CD4-positive, alpha-beta T cell (primary cell): ENCODE measurements at regions not wholly inside any gene's neighbourhood (a gene's known extent, or its start where the extent isn't known, plus 50 kb on each side); places are given as distances from the start of the nearest gene placed in this dataset.

Experiments
- ATAC-seq: fragments of 200-7000 bp; cut with Tn5 transposase; one replicate; pipeline ENCODE4 v1.10.0; 2022; ENCODE audit warnings: mild to moderate bottlenecking; ENCODE audit not compliant: poor library complexity
- CTCF ChIA-PET: fragments of 350-600 bp; sonication (Branson Sonifier 250); formaldehyde crosslinking; loops from one replicate; lab custom pipeline; 2021; ENCODE audit warnings: antibody characterized with exemption, inconsistent platforms; lab: Charles Lee
- POLR2A ChIA-PET: fragments of 350-600 bp; sonication (Branson Sonifier 250); formaldehyde crosslinking; loops from one replicate; lab custom pipeline; 2021; ENCODE audit warnings: antibody characterized with exemption, inconsistent platforms; lab: Charles Lee
- DNase-seq, 14 experiments: peaks; one replicate each; pipeline ENCODE4 v3.0.0-alpha.2; 2013 to 2020; ENCODE audit warnings: mixed read lengths in 2 of 14
- H3K27ac ChIP-seq, 2 donors: one replicate each; pipeline versions ENCODE4 v1.5.1 to v1.7.0; 2013; ENCODE audit warnings: low read length in 2 of 2, low read depth in 1 of 2, mild to moderate bottlenecking in 1 of 2
- H3K27me3 ChIP-seq, 2 experiments: 1 replicate in 1 of 2; 2 replicates in 1 of 2; pipeline versions ENCODE4 v1.6.1 to v1.7.0; 2013; ENCODE audit warnings: low read length in 2 of 2, control low read depth in 1 of 2, mild to moderate bottlenecking in 1 of 2, moderate library complexity in 1 of 2; ENCODE audit not compliant: insufficient read depth in 2 of 2, control insufficient read depth in 1 of 2
- H3K36me3 ChIP-seq: one replicate; pipeline ENCODE4 v1.6.1; 2013; ENCODE audit warnings: low read length, control low read depth; ENCODE audit not compliant: insufficient read depth
- H3K4me1 ChIP-seq: one replicate; pipeline ENCODE4 v1.6.1; 2013; ENCODE audit warnings: low read length, control low read depth; ENCODE audit not compliant: insufficient read depth
- H3K4me3 ChIP-seq: one replicate; pipeline ENCODE4 v1.5.1; 2013; ENCODE audit warnings: mild to moderate bottlenecking, low read length, moderate library complexity
- H3K9me3 ChIP-seq, 2 experiments: 1 replicate in 1 of 2; 2 replicates in 1 of 2; pipeline versions ENCODE4 v1.6.1 to v1.7.0; 2013; ENCODE audit warnings: low read length in 2 of 2, mild to moderate bottlenecking in 2 of 2, control low read depth in 1 of 2, moderate library complexity in 1 of 2; ENCODE audit not compliant: control insufficient read depth in 1 of 2, insufficient read depth in 1 of 2
- H3K27ac Mint-ChIP-seq: one replicate; pipeline ENCODE4 v1.8.0; 2020; ENCODE audit warnings: mixed read lengths
- H3K27me3 Mint-ChIP-seq: one replicate; pipeline ENCODE4 v1.8.0; 2021; ENCODE audit warnings: mixed read lengths
- H3K36me3 Mint-ChIP-seq: one replicate; pipeline ENCODE4 v1.8.0; 2021; ENCODE audit warnings: low read depth, mixed read lengths
- H3K4me1 Mint-ChIP-seq: one replicate; pipeline ENCODE4 v1.8.0; 2021; ENCODE audit warnings: low read depth, mixed read lengths
- H3K4me3 Mint-ChIP-seq: one replicate; pipeline ENCODE4 v1.8.0; 2020; ENCODE audit warnings: mild to moderate bottlenecking, mixed read lengths
- H3K9me3 Mint-ChIP-seq: one replicate; pipeline ENCODE4 v1.8.0; 2020; ENCODE audit warnings: mixed read lengths
- CTCF ChIP-seq: fragments of 200-600 bp; IDR thresholded peaks from one replicate; pipeline ENCODE4 v1.8.0; 2022; ENCODE audit warnings: antibody characterized with exemption, mild to moderate bottlenecking
- intact Hi-C, 2 experiments: fragments of 100-400 bp; cut with DNase I in 1 of 2; cut with micrococcal nuclease in 1 of 2; formaldehyde crosslinking; loops; one replicate each; pipeline versions ENCODE4 v1.15.1 to v1.9.0; 2023 to 2025; cut with DNase I, micrococcal nuclease

- H3K4me1 ChIP-seq = no peaks in the 10 kb centered on the region
- H3K27me3 Mint-ChIP-seq = no peaks in the 10 kb centered on the region
- intact Hi-C loops = no loop called here
- no peak overlapping the region for H3K4me3 ChIP-seq
- no peak overlapping the region for H3K27ac ChIP-seq
- H3K36me3 ChIP-seq = no peaks in the 10 kb centered on the region
- H3K4me3 Mint-ChIP-seq = no peak overlapping the region
- no peak for TF ChIP-seq CTCF
- POLR2A ChIA-PET = no interaction called here
- no peaks in the 10 kb centered on the region for H3K9me3 ChIP-seq
- H3K27ac Mint-ChIP-seq = no peak overlapping the region
- H3K27me3 ChIP-seq = no peaks in the 10 kb centered on the region
- H3K36me3 Mint-ChIP-seq = no peaks in the 10 kb centered on the region
- CTCF ChIA-PET = no interaction called here
- ATAC-seq (no peak), DNase-seq (no peak)
- H3K4me1 Mint-ChIP-seq = no peaks in the 10 kb centered on the region
- H3K9me3 Mint-ChIP-seq = peaks cover 2% of the 10 kb centered on the region
Observed at GRCh38 chr11:127149410-127149809, 148.8 kb upstream of the KIRREL3 start.

GRCh38 chr11:127143251-127143650 is 142.7 kb upstream of the KIRREL3 start:
- Histone ChIP-seq H3K36me3 (no peaks in the 10 kb centered on the region), H3K4me3 (no peak overlapping the region), H3K27ac (no peak overlapping the region), H3K27me3 (no peaks in the 10 kb centered on the region), H3K9me3 (no peaks in the 10 kb centered on the region), H3K4me1 (no peaks in the 10 kb centered on the region)
- ChIA-PET POLR2A (no interaction called here), CTCF (no interaction called here)
- Mint-ChIP-seq H3K36me3 (no peaks in the 10 kb centered on the region), H3K27ac (no peak overlapping the region), H3K9me3 (no peaks in the 10 kb centered on the region), H3K27me3 (peaks cover 4% of the 10 kb centered on the region), H3K4me3 (no peak overlapping the region), H3K4me1 (no peaks in the 10 kb centered on the region)
- ATAC-seq (no peak), DNase-seq (no peak)
- TF ChIP-seq CTCF = no peak
- intact Hi-C loops = no loop called here

GRCh38 chr11:127138613-127139012 is 138.0 kb upstream of the KIRREL3 start:
- no peaks in the 10 kb centered on the region for H3K9me3 ChIP-seq
- no peaks in the 10 kb centered on the region for H3K4me1 ChIP-seq
- Mint-ChIP-seq H3K9me3 (no peaks in the 10 kb centered on the region), H3K36me3 (no peaks in the 10 kb centered on the region), H3K4me1 (no peaks in the 10 kb centered on the region), H3K27me3 (peaks cover 4% of the 10 kb centered on the region), H3K27ac (no peak overlapping the region), H3K4me3 (no peak overlapping the region)
- TF ChIP-seq CTCF = no peak
- ATAC-seq (no peak), DNase-seq (no peak)
- no peaks in the 10 kb centered on the region for H3K36me3 ChIP-seq
- POLR2A ChIA-PET = no interaction called here
- no peak overlapping the region for H3K27ac ChIP-seq
- no peaks in the 10 kb centered on the region for H3K27me3 ChIP-seq
- H3K4me3 ChIP-seq = no peak overlapping the region
- intact Hi-C loops = no loop called here
- CTCF ChIA-PET = no interaction called here
